SK-N-SH (cell line): ENCODE measurements at regions not wholly inside any gene's neighbourhood (a gene's known extent, or its start where the extent isn't known, plus 50 kb on each side); places are given as distances from the start of the nearest gene placed in this dataset.

ENCODE experiments used
- CHD2 ChIP-seq: fragments of 150-350 bp; IDR thresholded peaks from 2 replicates; pipeline ENCODE4 v1.6.1; 2018; ENCODE audit warnings: low read length; ENCODE audit not compliant: partially characterized antibody
- GABPA ChIP-seq: IDR thresholded peaks from 2 replicates; pipeline ENCODE4 v1.4.0; 2012; ENCODE audit warnings: low read depth, mild to moderate bottlenecking
- GATA2 ChIP-seq: sonication (generic); formaldehyde crosslinking; IDR thresholded peaks from 2 replicates; pipeline ENCODE4 v1.5.0; 2020; ENCODE audit warnings: mild to moderate bottlenecking, missing genetic modification reagents
- JUND ChIP-seq: IDR thresholded peaks from 2 replicates; pipeline ENCODE4 v1.4.0; 2012
- MXI1 ChIP-seq: IDR thresholded peaks from 2 replicates; pipeline ENCODE4 v1.6.1; 2012; ENCODE audit warnings: mild to moderate bottlenecking, low read depth, low read length, improper control_type of control experiment
- POLR2AphosphoS5 ChIP-seq: IDR thresholded peaks from 2 replicates; pipeline ENCODE4 v1.6.1; 2012; ENCODE audit warnings: low read depth, low read length
- RAD21 ChIP-seq: IDR thresholded peaks from 2 replicates; pipeline ENCODE4 v1.6.1; 2012; ENCODE audit warnings: mild to moderate bottlenecking, low read length
- SIN3A ChIP-seq: IDR thresholded peaks from 2 replicates; pipeline ENCODE4 v1.6.1; 2012; ENCODE audit warnings: low read depth, mild to moderate bottlenecking, low read length, moderate library complexity, borderline replicate concordance
- SMC3 ChIP-seq: IDR thresholded peaks from 2 replicates; pipeline ENCODE4 v1.6.1; 2012; ENCODE audit warnings: low read depth, low read length, improper control_type of control experiment
- TAF1 ChIP-seq: IDR thresholded peaks from 2 replicates; pipeline ENCODE4 v1.6.1; 2012; ENCODE audit warnings: low read depth, mild to moderate bottlenecking, low read length, moderate library complexity, borderline replicate concordance
- TEAD4 ChIP-seq: IDR thresholded peaks from 2 replicates; pipeline ENCODE4 v1.4.0; 2012; ENCODE audit warnings: mild to moderate bottlenecking, borderline replicate concordance; ENCODE audit not compliant: insufficient read depth
- YY1 ChIP-seq: IDR thresholded peaks from 2 replicates; pipeline ENCODE4 v1.4.0; 2012; ENCODE audit warnings: low read depth, mild to moderate bottlenecking
- TF ChIP-seq, protein P1 (sequence below): fragments of 200-600 bp; sonication (generic); IDR thresholded peaks from 2 replicates; pipeline ENCODE4 v1.6.1; 2017; ENCODE audit warnings: antibody characterized with exemption, mild to moderate bottlenecking, moderate library complexity
- TF ChIP-seq, protein P2 (sequence below): IDR thresholded peaks from 2 replicates; pipeline ENCODE4 v1.4.0; 2012; ENCODE audit warnings: low read depth

DNA sequence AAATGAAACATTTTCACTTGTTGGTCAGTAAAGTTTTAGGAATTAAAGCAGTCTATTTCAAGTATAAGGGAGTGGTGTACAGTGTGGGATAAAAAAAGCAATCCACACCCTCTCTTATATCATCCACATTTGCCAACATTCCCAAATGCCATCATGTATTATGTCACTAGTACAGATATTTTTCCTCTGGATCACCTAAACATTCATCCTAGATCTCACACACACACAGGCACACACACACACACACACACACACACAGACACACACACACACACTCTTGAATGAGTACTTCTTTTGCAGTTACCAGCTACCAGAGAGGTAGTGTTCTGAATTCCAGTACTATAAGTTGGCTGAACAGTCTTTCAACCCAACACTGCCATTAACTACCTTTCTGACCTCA lies 1369.1 kb upstream of the ADGRL4 start:
- TF ChIP-seq CHD2 (no peak), TEAD4 (no peak), POLR2AphosphoS5 (no peak), MXI1 (no peak), GATA2 (CRISPR knock-in tag) (no peak), RAD21 (no peak), YY1 (no peak), SMC3 (no peak), SIN3A (no peak), JUND (no peak), TAF1 (no peak), GABPA (no peak)
- TF ChIP-seq, protein P1, sequence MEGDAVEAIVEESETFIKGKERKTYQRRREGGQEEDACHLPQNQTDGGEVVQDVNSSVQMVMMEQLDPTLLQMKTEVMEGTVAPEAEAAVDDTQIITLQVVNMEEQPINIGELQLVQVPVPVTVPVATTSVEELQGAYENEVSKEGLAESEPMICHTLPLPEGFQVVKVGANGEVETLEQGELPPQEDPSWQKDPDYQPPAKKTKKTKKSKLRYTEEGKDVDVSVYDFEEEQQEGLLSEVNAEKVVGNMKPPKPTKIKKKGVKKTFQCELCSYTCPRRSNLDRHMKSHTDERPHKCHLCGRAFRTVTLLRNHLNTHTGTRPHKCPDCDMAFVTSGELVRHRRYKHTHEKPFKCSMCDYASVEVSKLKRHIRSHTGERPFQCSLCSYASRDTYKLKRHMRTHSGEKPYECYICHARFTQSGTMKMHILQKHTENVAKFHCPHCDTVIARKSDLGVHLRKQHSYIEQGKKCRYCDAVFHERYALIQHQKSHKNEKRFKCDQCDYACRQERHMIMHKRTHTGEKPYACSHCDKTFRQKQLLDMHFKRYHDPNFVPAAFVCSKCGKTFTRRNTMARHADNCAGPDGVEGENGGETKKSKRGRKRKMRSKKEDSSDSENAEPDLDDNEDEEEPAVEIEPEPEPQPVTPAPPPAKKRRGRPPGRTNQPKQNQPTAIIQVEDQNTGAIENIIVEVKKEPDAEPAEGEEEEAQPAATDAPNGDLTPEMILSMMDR, result no peak
- TF ChIP-seq, protein P2, sequence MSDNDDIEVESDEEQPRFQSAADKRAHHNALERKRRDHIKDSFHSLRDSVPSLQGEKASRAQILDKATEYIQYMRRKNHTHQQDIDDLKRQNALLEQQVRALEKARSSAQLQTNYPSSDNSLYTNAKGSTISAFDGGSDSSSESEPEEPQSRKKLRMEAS, result no peak
